ENCODE measurements at regions not wholly inside any gene's neighbourhood (a gene's known extent, or its start where the extent isn't known, plus 50 kb on each side); places are given as distances from the start of the nearest gene placed in this dataset.

DNA sequence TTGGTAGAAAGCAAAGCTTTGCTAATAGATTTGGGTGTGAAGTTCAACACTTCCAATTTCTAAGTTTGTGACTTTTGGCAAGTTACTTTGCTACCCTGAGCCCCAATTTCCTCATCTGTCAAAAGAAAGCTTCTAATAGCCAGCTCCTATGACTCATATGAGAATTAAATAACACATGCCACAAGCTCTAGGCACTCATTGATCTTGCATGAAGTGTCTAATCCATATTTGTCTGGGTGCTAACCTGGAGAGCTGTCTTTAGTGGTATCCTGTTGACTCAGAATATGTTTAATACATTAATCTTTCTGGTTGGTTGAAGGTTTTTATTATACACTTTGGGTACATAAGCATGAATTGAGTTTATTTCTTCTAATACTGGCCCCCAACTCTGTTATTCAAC is 188.8 kb downstream of the POSTN start:
- DNase-seq (ENCODE audit: low spot score), result no peak

DNA sequence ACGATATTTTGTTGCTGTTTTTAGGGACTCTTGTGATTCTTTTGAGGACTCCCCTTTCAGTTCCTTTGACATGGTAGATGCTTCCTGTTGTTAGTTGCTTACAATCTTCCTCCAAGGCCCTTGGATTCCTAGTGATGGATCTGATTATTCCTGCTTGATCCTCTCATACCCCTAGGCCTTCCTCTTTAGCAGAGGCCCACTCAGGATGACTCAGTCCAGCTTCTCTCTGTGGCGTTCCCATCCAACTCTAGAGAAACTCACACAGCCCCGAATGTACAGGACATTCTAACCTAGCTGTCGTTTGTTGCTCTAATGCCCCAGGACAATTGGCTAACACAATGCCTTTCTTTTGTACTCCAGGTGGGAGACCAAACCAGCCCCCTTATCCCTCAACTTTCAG is 191.4 kb downstream of the POSTN start:
- no peak for DNase-seq (ENCODE audit: low spot score)

DNA sequence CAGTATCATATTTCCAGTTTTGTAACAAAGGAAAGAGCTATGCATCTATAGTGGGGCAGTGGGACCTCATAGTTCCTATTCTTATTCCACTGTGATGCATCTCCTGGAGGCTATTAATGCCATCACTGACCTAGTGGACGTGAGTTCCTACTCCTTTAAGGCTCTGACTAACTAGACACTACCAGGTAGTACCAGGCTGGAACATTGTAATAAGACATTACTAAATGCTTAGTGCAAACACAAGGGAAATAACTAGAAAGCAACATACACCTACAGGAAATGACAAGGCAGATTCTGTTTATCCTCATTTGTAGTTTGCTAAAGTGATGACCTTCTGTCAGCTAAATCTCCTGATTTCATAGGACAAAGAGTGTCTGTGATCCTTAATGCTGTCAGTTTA is 192.5 kb downstream of the POSTN start:
- no peak for DNase-seq (ENCODE audit: low spot score)

DNA sequence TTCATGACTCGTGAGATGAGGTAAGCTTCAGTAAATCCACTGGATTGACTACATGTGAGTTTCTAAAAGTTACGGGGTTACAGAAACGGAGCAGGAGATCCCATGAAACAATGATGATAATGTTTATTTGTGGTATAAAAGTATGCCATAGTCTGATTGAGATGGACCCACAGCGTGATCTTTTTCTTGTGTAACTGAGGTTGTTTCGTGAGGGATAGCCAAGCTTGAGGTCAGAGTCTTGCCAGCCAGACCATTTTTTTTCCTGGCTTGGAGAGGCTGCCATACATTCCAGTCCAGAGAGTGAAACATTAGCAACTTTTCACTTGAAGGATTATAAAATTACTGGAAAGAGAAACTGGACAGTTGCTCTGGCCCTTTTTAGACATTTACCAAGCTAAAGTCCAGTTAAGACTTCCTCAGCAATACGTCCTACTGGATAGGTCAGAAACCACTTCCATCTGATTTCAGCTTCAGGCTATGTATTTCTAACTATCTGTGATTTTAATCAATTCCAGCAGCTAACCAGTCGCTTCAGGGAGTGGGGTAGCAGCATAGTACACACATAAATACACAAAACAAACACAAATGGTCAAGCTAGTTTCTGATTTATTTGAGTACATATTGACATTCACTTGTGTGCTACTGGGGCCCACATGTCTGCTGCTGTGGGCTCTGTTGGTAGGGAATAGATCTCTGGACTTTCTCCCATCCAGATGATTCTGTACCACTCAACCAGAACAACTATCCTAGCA is 194.6 kb downstream of the POSTN start:
- no peak for DNase-seq (ENCODE audit: low spot score)

DNA sequence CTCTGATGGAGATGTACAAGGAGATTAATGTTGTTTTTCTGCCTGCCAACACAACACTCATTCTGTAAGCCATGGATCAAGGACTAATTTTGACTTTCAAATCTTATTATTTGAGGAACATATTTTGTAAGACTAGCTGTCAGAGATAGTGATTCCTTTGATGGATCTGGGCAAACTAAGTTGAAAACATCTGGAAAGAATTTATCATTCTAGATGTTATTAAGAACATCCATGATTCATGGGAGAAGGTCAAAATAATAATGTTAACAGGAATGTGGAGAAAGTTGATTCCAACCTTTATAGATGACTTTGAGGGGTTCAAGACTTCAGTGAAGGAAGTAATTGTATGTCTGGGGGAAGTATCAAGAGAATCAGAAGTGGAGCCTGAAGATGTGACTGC is 196.8 kb downstream of the POSTN start:
- no peak for DNase-seq (ENCODE audit: low spot score)

DNA sequence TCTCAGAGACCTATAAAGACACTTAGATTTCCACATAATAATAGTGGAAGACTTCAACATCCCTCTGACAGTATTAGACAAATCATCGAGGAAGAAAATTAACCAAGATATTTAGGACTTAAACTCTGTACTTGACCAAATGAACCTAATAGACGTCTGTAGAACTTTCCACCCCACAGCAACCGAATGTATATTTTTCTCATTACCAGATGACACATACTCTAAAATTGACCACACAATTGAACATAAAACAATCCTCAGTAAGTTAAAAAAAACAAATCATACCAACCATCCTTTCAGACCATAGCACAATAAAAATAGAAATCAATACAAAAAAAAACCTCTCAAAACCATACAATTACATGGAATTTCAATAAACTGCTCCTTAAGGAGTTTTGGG is 201.0 kb downstream of the POSTN start:
- no peak for DNase-seq (ENCODE audit: low spot score)

DNA sequence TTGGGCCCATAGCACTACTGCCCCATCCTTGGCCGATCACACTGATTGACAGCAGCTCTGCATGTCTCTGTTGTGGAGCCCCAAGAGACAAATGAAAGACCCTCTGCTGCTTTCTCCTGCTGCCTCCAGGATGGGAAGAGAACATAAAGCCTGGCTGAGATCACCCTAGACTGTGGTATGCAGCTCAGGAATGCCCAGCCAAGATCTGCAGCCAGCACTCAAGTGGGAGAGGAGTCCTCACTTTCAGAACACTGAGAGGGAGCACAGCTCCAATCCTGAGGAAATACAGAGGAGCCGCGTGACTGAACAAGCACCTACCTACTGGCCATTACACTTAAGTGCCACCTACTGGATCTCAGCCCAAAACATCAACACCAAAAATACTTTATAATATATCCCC is 203.0 kb downstream of the POSTN start:
- no peak for DNase-seq (ENCODE audit: low spot score)

DNA sequence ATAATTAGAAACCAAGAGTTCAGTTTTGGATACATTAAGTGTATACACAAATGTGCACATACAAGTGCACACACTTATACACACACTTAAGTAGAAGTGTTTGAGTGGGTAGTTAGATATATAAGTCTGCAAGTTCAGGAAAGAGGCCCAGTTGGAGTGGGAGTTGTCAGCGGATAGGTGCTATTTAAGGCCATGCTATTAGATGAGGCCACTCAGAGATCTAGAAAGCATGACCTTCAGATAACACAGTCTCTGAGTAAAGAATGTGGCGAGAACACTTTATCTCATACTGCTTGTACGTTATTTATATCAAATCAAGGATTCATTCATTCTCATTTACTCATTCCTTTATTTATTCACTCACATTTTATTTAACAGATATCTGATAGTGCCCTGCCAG is 206.2 kb downstream of the POSTN start:
- DNase-seq (ENCODE audit: low spot score), result peak; percentile 47

DNA sequence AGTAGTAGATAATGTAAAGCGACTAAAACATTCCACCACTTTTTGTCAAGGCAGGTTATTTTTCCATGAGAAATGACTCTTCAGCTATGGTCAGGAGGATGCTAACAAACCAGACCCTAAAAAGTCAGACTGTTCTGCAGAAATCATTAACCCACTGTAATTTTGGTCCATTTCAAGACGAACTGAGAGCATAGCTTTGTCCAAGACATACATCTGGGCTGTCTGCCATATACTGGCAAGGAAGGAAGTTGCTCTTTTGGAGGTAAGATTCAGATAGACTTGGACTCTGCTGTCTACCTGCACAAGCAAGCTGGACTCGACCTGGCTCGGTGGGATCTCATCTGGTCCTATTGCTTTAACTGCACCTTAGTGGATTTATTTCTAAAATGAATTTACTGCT is 207.8 kb downstream of the POSTN start:
- DNase-seq (ENCODE audit: low spot score), result no peak

DNA sequence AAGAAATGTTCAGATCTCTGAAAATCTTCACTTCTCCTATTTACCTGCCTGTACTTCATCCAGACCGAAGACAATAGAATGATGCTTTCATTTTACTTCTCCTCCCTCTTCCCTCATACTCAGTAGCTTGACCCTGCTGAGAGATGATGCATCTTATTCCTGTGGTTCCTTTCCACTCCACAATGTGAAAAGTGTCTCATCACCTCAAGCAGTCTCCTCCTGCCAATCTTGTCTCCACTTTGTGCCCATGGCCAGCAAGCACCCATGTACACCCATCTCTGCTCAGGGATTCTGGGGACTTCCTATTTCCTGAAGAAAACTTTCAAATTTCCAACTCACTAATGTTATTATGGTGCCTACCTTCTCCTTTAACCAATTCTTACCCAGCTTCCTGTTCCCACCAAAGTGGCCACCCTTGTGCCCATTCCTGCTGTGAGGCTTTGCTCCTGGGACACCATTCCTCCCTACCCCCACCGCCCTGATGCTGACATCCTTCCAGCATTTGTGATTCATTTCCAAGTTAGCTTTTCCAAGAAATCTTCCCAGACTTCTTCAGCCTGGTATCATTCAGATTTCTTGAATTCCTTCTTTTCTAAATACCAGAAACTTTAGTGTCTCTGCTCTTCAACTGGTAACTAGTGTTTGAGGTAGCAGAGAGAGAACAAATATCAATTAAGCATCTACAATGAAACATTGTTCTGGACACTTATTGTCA is 212.5 kb downstream of the POSTN start:
- DNase-seq (ENCODE audit: low spot score), result peak; percentile 69

DNA sequence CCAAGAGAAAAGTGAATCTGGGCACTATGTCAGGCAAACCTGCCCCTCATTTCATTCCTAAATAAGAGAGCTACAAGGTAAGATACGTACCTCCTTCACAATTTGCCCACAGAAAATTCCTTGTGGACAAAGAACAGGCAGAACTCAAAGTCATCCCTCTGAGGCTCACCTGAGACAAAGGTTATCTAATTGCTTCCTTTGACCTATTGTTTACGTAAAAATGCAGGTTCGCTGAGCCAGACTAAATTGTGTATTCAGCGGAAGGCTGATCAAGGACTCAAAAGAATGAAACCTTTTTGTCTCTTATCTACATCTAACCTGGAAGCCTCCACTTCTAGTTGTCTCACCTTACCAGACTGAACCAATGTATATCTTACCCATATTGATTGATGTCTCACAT is 213.3 kb downstream of the POSTN start:
- DNase-seq (ENCODE audit: low spot score), result no peak

DNA sequence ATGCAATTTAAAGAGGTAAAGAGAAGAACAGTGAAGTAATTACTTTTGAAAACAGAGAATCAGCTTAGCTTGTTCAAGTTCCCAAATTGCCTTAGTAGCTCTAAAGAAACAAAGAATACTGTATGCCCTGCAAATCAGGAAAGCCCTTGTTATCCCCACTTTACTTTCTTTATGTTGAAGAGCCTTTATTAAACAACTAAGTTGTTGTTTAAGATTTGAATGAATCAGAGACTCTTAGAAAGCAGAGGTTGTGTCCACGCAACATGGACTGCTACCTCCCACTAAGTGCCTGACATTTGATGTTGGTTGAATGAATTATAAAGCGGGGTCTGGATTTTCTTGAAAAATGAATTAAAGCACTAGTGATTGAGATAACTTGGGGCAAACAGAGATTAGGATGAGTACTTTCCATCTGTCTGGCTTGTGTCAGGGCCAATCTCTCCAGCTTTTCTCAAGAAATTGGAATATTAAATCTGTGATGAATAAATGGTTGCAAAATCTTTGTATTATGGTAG is 214.7 kb downstream of the POSTN start:
- DNase-seq (ENCODE audit: low spot score), result peak; percentile 78

DNA sequence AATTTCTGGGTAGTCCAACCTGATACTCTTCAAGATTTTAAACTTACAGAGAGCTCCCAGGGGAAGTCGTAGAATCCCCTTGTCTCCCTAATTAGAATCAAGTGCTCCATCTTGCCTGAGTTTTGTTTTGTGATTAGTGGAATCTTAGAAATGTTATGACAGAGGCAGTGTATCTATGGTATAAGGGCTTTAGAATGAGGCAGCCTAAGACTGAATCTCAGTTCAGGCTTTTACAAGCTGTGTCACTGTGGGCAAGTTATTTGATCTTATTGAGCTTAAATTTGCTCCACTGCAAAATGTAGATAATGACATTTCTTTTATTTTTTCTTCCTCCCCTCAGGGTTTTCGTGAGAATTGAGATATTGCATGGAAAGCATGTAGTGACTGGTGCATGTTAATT is 215.5 kb downstream of the POSTN start:
- peak; percentile 49 for DNase-seq (ENCODE audit: low spot score)

DNA sequence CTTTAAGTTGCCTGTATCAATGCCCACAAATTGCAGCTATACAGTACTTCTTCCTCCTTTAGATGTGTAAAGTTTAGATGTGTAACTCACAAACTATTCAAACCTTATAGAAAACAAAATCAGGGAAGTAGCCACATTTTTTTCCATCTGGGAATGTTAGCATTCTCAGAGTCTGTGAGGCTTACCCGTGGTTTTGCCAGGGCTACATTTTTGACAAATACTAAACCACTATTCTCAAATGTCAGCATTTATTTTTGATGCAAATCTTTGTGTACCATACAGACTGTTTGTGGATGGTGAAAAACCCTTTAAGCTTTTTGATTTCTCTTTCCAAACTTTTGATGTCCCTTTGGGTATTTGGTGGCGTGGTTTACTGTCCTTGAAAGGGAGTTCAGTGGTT is 216.4 kb downstream of the POSTN start:
- DNase-seq (ENCODE audit: low spot score), result peak; percentile 13

DNA sequence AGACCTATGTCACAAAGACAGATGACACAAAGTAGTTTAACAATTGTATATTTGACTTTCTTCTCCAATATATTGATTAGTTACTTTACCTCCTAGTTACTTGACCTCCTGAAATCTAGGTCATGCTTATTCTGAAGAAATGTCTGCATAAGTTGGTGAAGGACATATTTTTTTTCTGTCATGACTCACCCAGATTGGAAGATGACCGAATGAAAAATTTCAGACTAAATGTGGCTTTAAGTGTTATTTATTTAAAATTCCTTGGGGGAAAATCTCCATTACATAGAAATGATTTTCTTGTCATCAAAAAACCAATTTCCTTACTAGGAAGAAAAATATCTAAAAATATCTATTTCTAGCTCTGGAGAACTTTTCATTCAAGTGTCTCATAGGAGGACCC is 217.1 kb downstream of the POSTN start:
- no peak for DNase-seq (ENCODE audit: low spot score)

DNA sequence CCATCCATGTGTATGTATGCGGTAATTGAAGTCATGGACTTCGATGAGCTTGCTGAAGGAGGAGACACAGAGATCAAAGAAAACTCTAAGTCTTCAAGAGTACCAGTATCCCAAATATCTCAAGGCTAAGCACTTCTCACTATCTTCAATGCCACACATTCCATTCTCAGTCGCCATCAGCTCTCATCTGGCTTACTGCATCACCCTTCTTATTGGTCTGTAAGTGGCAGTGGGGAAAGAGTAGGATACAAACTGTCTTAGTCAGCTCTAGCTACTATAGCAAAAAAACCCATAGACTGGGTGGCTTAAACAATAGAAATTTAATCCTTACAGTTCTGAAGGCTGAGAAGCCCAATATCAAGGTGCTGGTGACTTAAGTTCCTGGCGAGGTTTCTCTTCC is 218.7 kb downstream of the POSTN start:
- DNase-seq (ENCODE audit: low spot score), result no peak

DNA sequence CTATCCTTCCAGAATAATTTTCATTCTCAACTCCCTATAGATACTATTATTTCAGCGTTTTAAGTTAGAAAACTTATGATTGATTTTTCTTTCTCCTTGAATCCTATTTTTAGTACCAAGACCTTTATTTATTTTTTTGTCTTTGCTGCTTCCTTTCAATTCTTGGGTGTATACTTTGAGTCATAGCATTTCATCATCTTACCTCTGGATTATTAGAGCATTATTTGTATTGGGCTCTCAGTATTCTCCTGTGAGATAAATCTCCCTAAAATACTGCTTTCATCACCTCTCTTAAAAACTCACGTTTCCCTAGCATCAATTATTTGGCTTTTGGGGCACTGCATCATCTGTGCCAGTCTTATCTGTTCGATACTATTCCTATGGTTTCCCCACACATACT is 222.8 kb downstream of the POSTN start:
- DNase-seq (ENCODE audit: low spot score), result no peak

DNA sequence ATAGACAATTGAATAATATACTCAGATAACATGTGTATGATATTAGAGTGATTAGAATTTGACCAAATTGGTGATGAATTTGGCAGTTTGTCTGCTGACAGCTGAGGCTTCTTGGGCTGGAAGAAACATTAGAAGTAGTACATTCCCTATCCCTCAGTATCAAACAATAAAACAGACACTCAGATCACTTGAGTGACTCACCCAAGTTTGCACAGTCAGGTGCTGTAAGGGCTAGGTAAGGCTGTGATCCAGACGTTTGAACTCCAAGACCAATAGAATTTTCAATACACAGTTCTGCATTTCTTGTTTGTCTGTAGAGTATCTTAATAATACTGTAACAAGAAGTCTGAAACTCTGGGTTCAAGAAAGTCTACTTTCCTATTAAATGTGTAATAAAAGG is 223.5 kb downstream of the POSTN start:
- no peak for DNase-seq (ENCODE audit: low spot score)

DNA sequence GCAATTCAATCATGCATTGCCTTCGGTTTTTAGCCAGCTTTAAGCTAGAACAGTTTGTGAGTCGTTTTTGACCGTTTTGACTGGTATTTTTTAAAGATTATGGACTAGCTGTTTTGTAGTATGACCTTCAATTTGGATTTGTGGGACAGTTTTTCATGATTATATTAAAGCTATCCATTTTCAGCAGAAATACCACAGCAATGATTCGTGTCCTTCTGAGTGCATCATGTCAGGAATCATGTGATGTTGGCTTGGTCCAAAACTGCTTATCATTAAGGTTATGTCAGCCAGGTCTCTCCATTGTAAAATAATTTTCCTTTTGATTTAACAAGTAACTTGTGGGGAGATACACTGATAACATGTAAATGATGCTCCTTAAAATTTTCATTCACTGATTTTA is 229.0 kb downstream of the POSTN start:
- no peak for DNase-seq (ENCODE audit: low spot score)

DNA sequence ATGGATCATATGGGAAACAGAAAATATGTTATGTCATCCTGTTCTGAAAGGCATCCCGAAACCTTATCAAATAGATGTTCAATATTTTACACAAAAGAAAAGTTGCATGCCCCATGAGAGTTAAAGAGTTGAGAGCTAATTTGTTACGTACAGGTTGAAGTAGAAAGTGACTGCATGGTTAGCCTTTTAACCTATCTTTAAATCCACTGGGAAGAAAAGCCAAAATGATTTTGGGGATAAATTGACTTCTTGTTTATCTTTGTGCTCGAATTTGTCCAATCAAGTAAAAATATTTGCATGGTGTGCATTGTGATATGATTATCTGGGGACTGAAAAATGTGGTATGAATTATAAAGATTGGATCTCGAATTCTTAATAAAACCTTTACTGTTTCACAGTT is 230.1 kb downstream of the POSTN start:
- DNase-seq (ENCODE audit: low spot score), result no peak

DNA sequence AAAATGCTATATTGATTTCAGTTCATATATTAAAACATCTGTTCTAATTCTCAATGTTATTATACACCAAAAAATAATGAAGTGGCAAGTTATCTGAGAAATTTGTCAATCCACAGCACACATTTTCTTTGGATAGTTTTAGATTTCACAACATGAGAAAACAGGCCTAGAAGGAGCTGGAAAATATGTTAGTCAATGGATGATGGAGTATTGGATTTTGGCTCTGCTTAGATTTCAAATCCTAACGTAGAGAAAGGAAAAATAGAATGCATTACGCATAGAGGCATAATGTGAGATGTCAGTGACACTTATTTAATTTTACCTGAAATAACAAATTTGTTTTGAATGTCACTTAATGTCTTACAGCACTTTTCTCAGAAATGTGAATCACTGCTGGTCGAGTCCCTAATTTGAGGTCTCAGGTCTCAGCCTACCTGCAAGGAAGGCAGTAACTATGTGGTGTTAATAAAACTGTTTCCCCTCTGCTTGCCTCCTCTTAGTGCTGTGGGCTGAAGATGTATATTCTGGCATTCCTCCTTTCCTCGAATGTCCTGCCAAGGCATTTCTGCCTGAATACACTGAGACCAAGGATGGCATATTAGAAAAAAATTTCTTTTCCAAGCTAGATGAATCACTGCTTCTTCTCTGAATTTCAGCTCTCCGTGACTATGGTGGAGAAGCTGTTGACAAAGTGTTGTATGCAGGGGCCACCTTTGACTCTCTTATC is 232.4 kb downstream of the POSTN start:
- DNase-seq (ENCODE audit: low spot score), result no peak

DNA sequence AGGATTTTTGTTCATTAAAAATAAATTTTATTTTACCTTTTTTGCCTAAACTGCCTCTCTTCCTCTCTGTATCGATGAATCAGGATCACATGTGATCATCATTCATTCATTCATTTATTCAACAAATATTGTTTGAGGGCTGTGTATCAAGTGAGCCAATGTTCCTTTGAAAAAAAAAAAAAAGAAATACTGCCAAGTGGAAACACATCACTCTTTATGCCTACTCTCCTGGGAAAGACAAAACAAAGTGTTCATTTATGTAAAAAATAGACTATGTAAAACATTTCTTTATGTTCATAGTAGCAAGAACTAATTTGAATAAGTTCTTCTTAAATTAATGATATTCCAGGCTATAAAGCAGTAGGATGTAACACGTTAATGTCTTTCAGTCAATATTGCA is 233.1 kb downstream of the POSTN start:
- no peak for DNase-seq (ENCODE audit: low spot score)

DNA sequence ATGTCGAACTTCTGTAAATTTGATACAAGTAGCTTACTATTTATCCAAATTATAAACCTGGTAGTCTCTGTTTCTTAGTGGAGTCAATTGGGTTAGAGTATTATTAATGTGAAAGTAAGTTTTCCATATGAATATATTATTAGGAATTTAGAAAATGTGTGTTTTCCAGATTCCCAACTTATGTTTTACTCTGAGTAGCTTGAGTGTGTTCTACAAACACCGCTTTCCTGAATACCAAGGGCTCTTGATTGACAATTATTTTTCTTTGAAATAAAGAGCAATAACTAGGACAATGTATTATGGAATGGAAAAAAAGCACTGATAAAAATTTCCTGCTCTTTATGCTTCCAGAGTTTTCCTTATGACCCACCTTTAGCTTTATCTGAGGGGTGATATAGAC is 233.6 kb downstream of the POSTN start:
- no peak for DNase-seq (ENCODE audit: low spot score)

Measured in umbilical cord (tissue), 1 donor.